ENCODE measurements at regions not wholly inside any gene's neighbourhood (a gene's known extent, or its start where the extent isn't known, plus 50 kb on each side); places are given as distances from the start of the nearest gene placed in this dataset.

- TF ChIP-seq CTCF (tag by site-specific recombination; IDR thresholded peaks at IDR 0.05) (no peak), ZNF248 (tag by site-specific recombination; IDR thresholded peaks at IDR 0.05) (no peak), ZNF174 (tag by site-specific recombination; IDR thresholded peaks at IDR 0.05) (no peak), ZNF76 (tag by site-specific recombination; IDR thresholded peaks at IDR 0.05; ENCODE audit: borderline replicate concordance, low read depth) (no peak)
- TF ChIP-seq, protein P1, sequence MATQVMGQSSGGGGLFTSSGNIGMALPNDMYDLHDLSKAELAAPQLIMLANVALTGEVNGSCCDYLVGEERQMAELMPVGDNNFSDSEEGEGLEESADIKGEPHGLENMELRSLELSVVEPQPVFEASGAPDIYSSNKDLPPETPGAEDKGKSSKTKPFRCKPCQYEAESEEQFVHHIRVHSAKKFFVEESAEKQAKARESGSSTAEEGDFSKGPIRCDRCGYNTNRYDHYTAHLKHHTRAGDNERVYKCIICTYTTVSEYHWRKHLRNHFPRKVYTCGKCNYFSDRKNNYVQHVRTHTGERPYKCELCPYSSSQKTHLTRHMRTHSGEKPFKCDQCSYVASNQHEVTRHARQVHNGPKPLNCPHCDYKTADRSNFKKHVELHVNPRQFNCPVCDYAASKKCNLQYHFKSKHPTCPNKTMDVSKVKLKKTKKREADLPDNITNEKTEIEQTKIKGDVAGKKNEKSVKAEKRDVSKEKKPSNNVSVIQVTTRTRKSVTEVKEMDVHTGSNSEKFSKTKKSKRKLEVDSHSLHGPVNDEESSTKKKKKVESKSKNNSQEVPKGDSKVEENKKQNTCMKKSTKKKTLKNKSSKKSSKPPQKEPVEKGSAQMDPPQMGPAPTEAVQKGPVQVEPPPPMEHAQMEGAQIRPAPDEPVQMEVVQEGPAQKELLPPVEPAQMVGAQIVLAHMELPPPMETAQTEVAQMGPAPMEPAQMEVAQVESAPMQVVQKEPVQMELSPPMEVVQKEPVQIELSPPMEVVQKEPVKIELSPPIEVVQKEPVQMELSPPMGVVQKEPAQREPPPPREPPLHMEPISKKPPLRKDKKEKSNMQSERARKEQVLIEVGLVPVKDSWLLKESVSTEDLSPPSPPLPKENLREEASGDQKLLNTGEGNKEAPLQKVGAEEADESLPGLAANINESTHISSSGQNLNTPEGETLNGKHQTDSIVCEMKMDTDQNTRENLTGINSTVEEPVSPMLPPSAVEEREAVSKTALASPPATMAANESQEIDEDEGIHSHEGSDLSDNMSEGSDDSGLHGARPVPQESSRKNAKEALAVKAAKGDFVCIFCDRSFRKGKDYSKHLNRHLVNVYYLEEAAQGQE (tag by site-specific recombination; IDR thresholded peaks at IDR 0.05) = no peak
Measured at GRCh38 chr12:85440271-85440670, 160.3 kb downstream of the ALX1 start.

Measured in HEK293 (cell line).